Mesenchymal stem cell (in vitro differentiated cells and primary cell): ENCODE measurements at regions not wholly inside any gene's neighbourhood (a gene's known extent, or its start where the extent isn't known, plus 50 kb on each side); places are given as distances from the start of the nearest gene placed in this dataset.

Source experiments
- DNase-seq: peaks from one replicate; pipeline ENCODE4 v3.0.0-alpha.2; 2013
- H2AFZ ChIP-seq: one replicate; pipeline ENCODE4 v1.6.1; 2013; ENCODE audit warnings: low read depth, mild to moderate bottlenecking, control low read depth, inconsistent platforms, low read length, moderate library complexity
- H2AK5ac ChIP-seq: 2 replicates; pipeline ENCODE4 v1.6.1; 2013; ENCODE audit warnings: low read length, moderate library complexity, mild to moderate bottlenecking, inconsistent platforms; ENCODE audit not compliant: severe bottlenecking
- H2BK120ac ChIP-seq: one replicate; pipeline ENCODE4 v1.6.1; 2013; ENCODE audit warnings: low read depth, mild to moderate bottlenecking, inconsistent platforms, low read length, moderate library complexity
- H2BK12ac ChIP-seq, 2 experiments: one replicate each; pipeline ENCODE4 v1.6.1; 2013; ENCODE audit warnings: inconsistent platforms in 2 of 2, low read length in 2 of 2, mild to moderate bottlenecking in 2 of 2, moderate library complexity in 2 of 2, control low read depth in 1 of 2
- H2BK15ac ChIP-seq: one replicate; pipeline ENCODE4 v1.6.1; 2013; ENCODE audit warnings: mild to moderate bottlenecking, low read depth, inconsistent platforms; ENCODE audit not compliant: poor library complexity, severe bottlenecking
- H2BK5ac ChIP-seq: 2 replicates; pipeline ENCODE4 v1.6.1; 2013; ENCODE audit warnings: low read depth, mild to moderate bottlenecking, low read length, control low read depth, inconsistent platforms; ENCODE audit not compliant: poor library complexity, severe bottlenecking
- H3K14ac ChIP-seq, 2 experiments: one replicate each; pipeline ENCODE4 v1.6.1; 2013; ENCODE audit warnings: inconsistent platforms in 2 of 2, low read length in 2 of 2, control low read depth in 1 of 2, mild to moderate bottlenecking in 1 of 2, moderate library complexity in 1 of 2
- H3K18ac ChIP-seq, 2 experiments: one replicate each; pipeline ENCODE4 v1.6.1; 2013; ENCODE audit warnings: inconsistent platforms in 2 of 2, low read length in 2 of 2, control low read depth in 1 of 2, low read depth in 1 of 2, mild to moderate bottlenecking in 1 of 2
- H3K23ac ChIP-seq, 2 experiments: one replicate each; pipeline ENCODE4 v1.6.1; 2013; ENCODE audit warnings: inconsistent platforms in 2 of 2, low read length in 2 of 2, mild to moderate bottlenecking in 2 of 2, moderate library complexity in 2 of 2, control low read depth in 1 of 2
- H3K27ac ChIP-seq: 2 replicates; pipeline ENCODE4 v1.5.1; 2013; ENCODE audit warnings: mild to moderate bottlenecking, moderate library complexity, low read length, control low read depth, inconsistent platforms; ENCODE audit not compliant: poor library complexity, severe bottlenecking
- H3K27me3 ChIP-seq, 2 experiments: 2 replicates each; pipeline versions ENCODE4 v1.6.1 to v1.7.0; 2013; ENCODE audit warnings: low read length in 2 of 2, mild to moderate bottlenecking in 2 of 2, moderate library complexity in 2 of 2, control low read depth in 1 of 2, inconsistent platforms in 1 of 2; ENCODE audit not compliant: control insufficient read depth in 1 of 2, insufficient read depth in 1 of 2
- H3K36me3 ChIP-seq, 2 experiments: 2 replicates each; pipeline versions ENCODE4 v1.6.1 to v1.7.0; 2013; ENCODE audit warnings: low read length in 2 of 2, control low read depth in 1 of 2, inconsistent platforms in 1 of 2, low read depth in 1 of 2, mild to moderate bottlenecking in 1 of 2; ENCODE audit not compliant: insufficient read depth in 2 of 2, control insufficient read depth in 1 of 2
- H3K4ac ChIP-seq, 2 experiments: one replicate each; pipeline ENCODE4 v1.6.1; 2013; ENCODE audit warnings: inconsistent platforms in 2 of 2, low read length in 2 of 2, mild to moderate bottlenecking in 2 of 2, moderate library complexity in 2 of 2, control low read depth in 1 of 2, low read depth in 1 of 2
- H3K4me1 ChIP-seq: 2 replicates; pipeline ENCODE4 v1.6.1; 2013; ENCODE audit warnings: low read depth, low read length, control low read depth; ENCODE audit not compliant: control insufficient read depth, insufficient read depth
- H3K4me2 ChIP-seq: 2 replicates; pipeline ENCODE4 v1.6.1; 2013; ENCODE audit warnings: low read length, mild to moderate bottlenecking, inconsistent platforms; ENCODE audit not compliant: poor library complexity, severe bottlenecking
- H3K4me3 ChIP-seq, 2 experiments: 2 replicates each; pipeline versions ENCODE4 v1.5.1 to v1.7.0; 2013; ENCODE audit warnings: low read length in 2 of 2, mild to moderate bottlenecking in 2 of 2, control low read depth in 1 of 2, low read depth in 1 of 2; ENCODE audit not compliant: insufficient read depth in 1 of 2
- H3K79me1 ChIP-seq: replicated peaks from 2 replicates; pipeline ENCODE4 v1.6.1; 2013; ENCODE audit warnings: mild to moderate bottlenecking, control low read depth, low read length, inconsistent platforms; ENCODE audit not compliant: poor library complexity, severe bottlenecking
- H3K9ac ChIP-seq: 2 replicates; pipeline ENCODE4 v1.7.0; 2013; ENCODE audit warnings: mild to moderate bottlenecking, low read length, moderate library complexity
- H3K9me3 ChIP-seq: 2 replicates; pipeline ENCODE4 v1.7.0; 2013; ENCODE audit warnings: mild to moderate bottlenecking, low read length; ENCODE audit not compliant: control insufficient read depth
- H4K8ac ChIP-seq: one replicate; pipeline ENCODE4 v1.6.1; 2013; ENCODE audit warnings: inconsistent platforms, mild to moderate bottlenecking, low read length, moderate library complexity
- H4K91ac ChIP-seq: one replicate; pipeline ENCODE4 v1.6.1; 2013; ENCODE audit warnings: mild to moderate bottlenecking, low read length, inconsistent platforms
- WGBS: methylation state at CpG from one replicate; pipeline ENCODE4 v1.1.7; 2013; ENCODE audit warnings: mixed read lengths; 5-methylcytosine and 5-hydroxymethylcytosine counted together

GRCh38 chr2:150700666-150701580 lies 213.5 kb upstream of the RND3 start:
- no peak overlapping the region for H2BK12ac ChIP-seq

GRCh38 chr2:150699218-150699617 lies 211.8 kb upstream of the RND3 start:
- Histone ChIP-seq H3K14ac (no peak overlapping the region), H3K4me3 (no peak overlapping the region), H4K91ac (no peak overlapping the region), H3K4ac (no peak overlapping the region), H3K4me1 (no peaks in the 10 kb centered on the region), H2BK5ac (no peak overlapping the region), H3K23ac (no peak overlapping the region), H2BK15ac (no peak overlapping the region), H3K27me3 (no peaks in the 10 kb centered on the region), H2AFZ (no peak overlapping the region), H4K8ac (no peak overlapping the region), H2BK120ac (no peak overlapping the region), H3K27ac (no peak overlapping the region), H3K79me1 (no peaks in the 10 kb centered on the region), H3K9me3 (no peaks in the 10 kb centered on the region), H3K4me2 (no peak overlapping the region), H2BK12ac (no peak overlapping the region), H2AK5ac (no peak overlapping the region), H3K36me3 (no peaks in the 10 kb centered on the region), H3K9ac (no peak overlapping the region), H3K18ac (no peak overlapping the region)
- DNase-seq = no peak
- WGBS = no CpG with 5 or more reads among the region's 1 CpG

More at GRCh38 chr2:150700666-150701580, 213.5 kb upstream of the RND3 start:
- Histone ChIP-seq H3K18ac (no peak overlapping the region), H3K14ac (no peak overlapping the region), H2BK15ac (no peak overlapping the region), H3K4me2 (no peak overlapping the region), H3K23ac (no peak overlapping the region), H3K4me1 (no peaks in the 10 kb centered on the region), H3K79me1 (no peaks in the 10 kb centered on the region), H2BK5ac (no peak overlapping the region), H3K9me3 (no peaks in the 10 kb centered on the region), H4K91ac (no peak overlapping the region), H2BK120ac (no peak overlapping the region), H3K27me3 (no peaks in the 10 kb centered on the region), H3K36me3 (no peaks in the 10 kb centered on the region), H4K8ac (no peak overlapping the region), H2AK5ac (no peak overlapping the region), H3K4ac (no peak overlapping the region), H3K27ac (no peak overlapping the region), H3K4me3 (no peak overlapping the region), H3K9ac (peak overlapping the region; percentile 37), H2AFZ (no peak overlapping the region)
- no peak for DNase-seq
- WGBS = 99% methylated on average over 3 of the region's 5 CpGs

- Histone ChIP-seq H3K27ac (no peak overlapping the region), H3K23ac (no peak overlapping the region), H3K27me3 (no peaks in the 10 kb centered on the region), H2BK120ac (no peak overlapping the region), H4K91ac (no peak overlapping the region), H4K8ac (no peak overlapping the region), H3K9ac (peak overlapping the region; percentile 62), H3K4me3 (no peak overlapping the region), H3K18ac (no peak overlapping the region), H3K36me3 (no peaks in the 10 kb centered on the region), H2AK5ac (no peak overlapping the region), H3K79me1 (no peaks in the 10 kb centered on the region), H3K9me3 (no peaks in the 10 kb centered on the region), H2AFZ (no peak overlapping the region), H2BK5ac (no peak overlapping the region), H3K4me2 (no peak overlapping the region), H3K4ac (peak overlapping the region in 1 of 2 experiments; percentile 51), H2BK15ac (no peak overlapping the region), H3K4me1 (no peaks in the 10 kb centered on the region), H3K14ac (no peak overlapping the region), H2BK12ac (no peak overlapping the region)
- DNase-seq = peak; percentile 34
- 95% methylated on average over 2 of the region's 2 CpGs for WGBS
Observed at GRCh38 chr2:150698016-150698661, 210.7 kb upstream of the RND3 start.

GRCh38 chr2:150697596-150697995 lies 210.1 kb upstream of the RND3 start:
- WGBS = 78% methylated on average over 2 of the region's 2 CpGs
- Histone ChIP-seq H3K27me3 (no peaks in the 10 kb centered on the region), H4K91ac (no peak overlapping the region), H3K36me3 (no peaks in the 10 kb centered on the region), H3K9me3 (no peaks in the 10 kb centered on the region), H3K18ac (no peak overlapping the region), H3K4me3 (no peak overlapping the region), H3K9ac (peak overlapping the region; percentile 62), H2BK120ac (no peak overlapping the region), H3K27ac (no peak overlapping the region), H2AFZ (no peak overlapping the region), H2BK5ac (no peak overlapping the region), H2AK5ac (no peak overlapping the region), H2BK12ac (no peak overlapping the region), H3K4me1 (no peaks in the 10 kb centered on the region), H3K4me2 (no peak overlapping the region), H2BK15ac (no peak overlapping the region), H3K14ac (no peak overlapping the region), H3K23ac (no peak overlapping the region), H4K8ac (peak overlapping the region; percentile 27), H3K4ac (no peak overlapping the region), H3K79me1 (no peaks in the 10 kb centered on the region)
- DNase-seq = peak; percentile 26
